B cell (primary cell): ENCODE measurements at regions not wholly inside any gene's neighbourhood (a gene's known extent, or its start where the extent isn't known, plus 50 kb on each side); places are given as distances from the start of the nearest gene placed in this dataset.

Source experiments
- ATAC-seq: fragments of 200-7000 bp; cut with Tn5 transposase; one replicate; pipeline ENCODE4 v1.10.0; 2021; ENCODE audit warnings: low read depth, mild to moderate bottlenecking, moderate number of reproducible peaks, moderate library complexity
- CTCF ChIA-PET: fragments of 350-600 bp; sonication (Branson Sonifier 250); formaldehyde crosslinking; loops from one replicate; lab custom pipeline; 2021; ENCODE audit warnings: antibody characterized with exemption, inconsistent platforms; lab: Charles Lee
- POLR2A ChIA-PET: fragments of 350-600 bp; sonication (Branson Sonifier 250); formaldehyde crosslinking; loops from one replicate; lab custom pipeline; 2021; ENCODE audit warnings: antibody characterized with exemption; lab: Charles Lee
- DNase-seq: peaks from one replicate; pipeline ENCODE4 v3.0.0; 2013
- H2AFZ ChIP-seq: 2 replicates; pipeline ENCODE4 v1.6.1; 2012; ENCODE audit warnings: mild to moderate bottlenecking, low read depth, low read length; ENCODE audit not compliant: insufficient read depth, poor library complexity, severe bottlenecking
- H3K27ac ChIP-seq, 2 donors: 1 replicate in 1 of 2; 2 replicates in 1 of 2; pipeline ENCODE4 v1.5.1; 2012 to 2013; ENCODE audit warnings: low read length in 2 of 2, mild to moderate bottlenecking in 2 of 2, moderate library complexity in 1 of 2
- H3K27me3 ChIP-seq, 4 experiments: fragments of 200-600 bp in 1 of 4; sonication (generic) in 1 of 4; replicated peaks in 1 of 4; 1 replicate in 2 of 4; 2 replicates in 2 of 4; pipeline versions ENCODE4 v1.6.1 to v1.7.0; 2013 to 2016; ENCODE audit warnings: low read length in 3 of 4, mild to moderate bottlenecking in 2 of 4, mixed read lengths in 1 of 4, moderate library complexity in 1 of 4; ENCODE audit not compliant: insufficient read depth in 4 of 4, control insufficient read depth in 3 of 4; ENCODE audit errors: control extremely low read depth in 1 of 4
- H3K36me3 ChIP-seq, 2 experiments: replicated peaks in 1 of 2; 1 replicate in 1 of 2; 2 replicates in 1 of 2; pipeline versions ENCODE4 v1.6.1 to v1.7.1; 2013; ENCODE audit warnings: low read length in 1 of 2; ENCODE audit not compliant: insufficient read depth in 2 of 2, control insufficient read depth in 1 of 2; ENCODE audit errors: control extremely low read depth in 1 of 2, extremely low read depth in 1 of 2
- H3K4me1 ChIP-seq, 2 donors: fragments of 200-600 bp in 1 of 2; sonication (generic) in 1 of 2; 1 replicate in 1 of 2; 2 replicates in 1 of 2; pipeline versions ENCODE4 v1.5.1 to v1.6.1; 2013 to 2017; ENCODE audit warnings: low read length in 2 of 2; ENCODE audit not compliant: control insufficient read depth in 2 of 2, insufficient read depth in 2 of 2
- H3K4me2 ChIP-seq: replicated peaks from 2 replicates; pipeline ENCODE3; 2012; ENCODE audit warnings: mild to moderate bottlenecking, low read depth, low read length; ENCODE audit not compliant: poor library complexity, severe bottlenecking
- H3K4me3 ChIP-seq, 5 experiments: fragments of 200-600 bp in 1 of 5; sonication (generic) in 1 of 5; 1 replicate in 3 of 5; 2 replicates in 2 of 5; pipeline versions ENCODE4 v1.5.1 to v1.7.0; 2011 to 2016; ENCODE audit warnings: low read length in 4 of 5, mild to moderate bottlenecking in 4 of 5, low read depth in 2 of 5, control low read depth in 1 of 5, moderate library complexity in 1 of 5; ENCODE audit not compliant: insufficient read depth in 1 of 5; ENCODE audit errors: control extremely low read depth in 1 of 5, extremely low read depth in 1 of 5
- H3K79me2 ChIP-seq: fragments of 200-600 bp; sonication (generic); one replicate; pipeline ENCODE4 v1.6.0; 2016; ENCODE audit warnings: low read length; ENCODE audit not compliant: control insufficient read depth, insufficient read depth
- H3K9ac ChIP-seq: fragments of 200-600 bp; sonication (generic); 2 replicates; pipeline ENCODE4 v1.6.1; 2017; ENCODE audit warnings: mild to moderate bottlenecking, low read length, moderate library complexity
- H3K9me3 ChIP-seq, 3 donors: one replicate each; pipeline versions ENCODE4 v1.6.1 to v1.7.1; 2013; ENCODE audit warnings: low read length in 2 of 3; ENCODE audit not compliant: control insufficient read depth in 2 of 3, insufficient read depth in 1 of 3; ENCODE audit errors: control extremely low read depth in 1 of 3
- H4K20me1 ChIP-seq: 2 replicates; pipeline ENCODE4 v1.6.0; 2012; ENCODE audit warnings: mild to moderate bottlenecking, low read length; ENCODE audit not compliant: insufficient read depth, control insufficient read depth, poor library complexity, severe bottlenecking
- H3K27ac Mint-ChIP-seq: one replicate; pipeline ENCODE4 v1.8.0; 2021; ENCODE audit warnings: mixed read lengths
- H3K27me3 Mint-ChIP-seq: one replicate; pipeline ENCODE4 v1.8.0; 2021; ENCODE audit warnings: mixed read lengths
- H3K4me1 Mint-ChIP-seq: one replicate; pipeline ENCODE4 v1.8.0; 2021; ENCODE audit warnings: mixed read lengths
- H3K4me3 Mint-ChIP-seq: one replicate; pipeline ENCODE4 v1.8.0; 2021; ENCODE audit warnings: mixed read lengths
- H3K9me3 Mint-ChIP-seq: one replicate; pipeline ENCODE4 v1.8.0; 2022; ENCODE audit warnings: mixed read lengths; ENCODE audit not compliant: insufficient read depth
- CTCF ChIP-seq: fragments of 200-600 bp; IDR thresholded peaks from one replicate; pipeline ENCODE4 v1.8.0; 2022; ENCODE audit warnings: antibody characterized with exemption, mild to moderate bottlenecking
- EZH2 ChIP-seq: IDR thresholded peaks from 2 replicates; pipeline ENCODE4 v1.6.1; 2012; ENCODE audit warnings: borderline replicate concordance, low read depth, mild to moderate bottlenecking, moderate library complexity, low read length; ENCODE audit not compliant: insufficient read depth, poor library complexity, severe bottlenecking
- WGBS: methylation state at CpG from one replicate; pipeline ENCODE4 v1.1.5; 2013; ENCODE audit warnings: missing lambda C conversion rate; ENCODE audit not compliant: insufficient coverage; 5-methylcytosine and 5-hydroxymethylcytosine counted together
- intact Hi-C: fragments of 100-400 bp; cut with micrococcal nuclease; formaldehyde crosslinking; loops from one replicate; pipeline ENCODE4 v1.10.0; 2022

DNA sequence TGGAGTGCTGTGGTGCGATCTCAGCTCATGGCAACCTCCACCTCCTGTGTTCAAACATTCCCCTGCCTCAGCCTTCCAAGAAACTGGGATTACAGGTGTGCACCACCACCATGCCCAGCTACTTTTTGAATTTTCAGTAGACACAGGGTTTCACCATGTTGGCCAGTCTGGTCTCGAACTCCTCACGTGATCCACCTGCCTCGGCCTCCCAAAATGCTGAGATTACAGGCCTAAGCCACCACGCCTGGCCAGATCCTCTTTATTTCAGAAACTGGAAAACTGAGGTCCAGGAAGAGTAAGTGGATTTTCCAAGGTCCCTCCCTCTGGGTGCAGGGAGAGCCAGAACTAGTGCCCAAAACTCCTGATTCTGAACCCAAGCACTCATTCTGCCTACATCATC is 413.1 kb upstream of the AUTS2 start:
- Histone ChIP-seq H3K9me3 (peaks cover 0 to 31% (median 1%) of the 10 kb centered on the region in 3 donors), H3K4me2 (no peak overlapping the region), H3K4me1 (peaks cover 40 to 43% of the 10 kb centered on the region in 2 donors), H4K20me1 (no peaks in the 10 kb centered on the region), H3K4me3 (no peak overlapping the region), H3K9ac (no peak overlapping the region), H2AFZ (no peak overlapping the region), H3K27ac (no peak overlapping the region), H3K36me3 (no peaks in the 10 kb centered on the region), H3K27me3 (no peaks in the 10 kb centered on the region), H3K79me2 (no peaks in the 10 kb centered on the region)
- no peak overlapping the region for H3K4me3 Mint-ChIP-seq
- POLR2A ChIA-PET, result no interaction called here
- DNase-seq, result no peak
- ATAC-seq, result no peak
- intact Hi-C loops, result no loop called here
- CTCF ChIA-PET, result no interaction called here
- H3K27me3 Mint-ChIP-seq, result no peaks in the 10 kb centered on the region
- TF ChIP-seq EZH2, result no peak
- no peak for TF ChIP-seq CTCF
- no peak overlapping the region for H3K27ac Mint-ChIP-seq
- WGBS, result 98% methylated on average over 5 of the region's 5 CpGs
- H3K9me3 Mint-ChIP-seq, result peaks cover 2% of the 10 kb centered on the region
- H3K4me1 Mint-ChIP-seq, result peaks cover 38% of the 10 kb centered on the region

GRCh38 chr7:69186974-69187373 is 411.3 kb upstream of the AUTS2 start:
- Mint-ChIP-seq H3K4me1 (peaks cover 36% of the 10 kb centered on the region), H3K9me3 (peaks cover 2% of the 10 kb centered on the region), H3K4me3 (no peak overlapping the region), H3K27me3 (no peaks in the 10 kb centered on the region), H3K27ac (no peak overlapping the region)
- ATAC-seq (no peak), DNase-seq (no peak)
- H3K27me3 ChIP-seq, result no peaks in the 10 kb centered on the region
- H3K4me2 ChIP-seq, result no peak overlapping the region
- H3K79me2 ChIP-seq, result no peaks in the 10 kb centered on the region
- TF ChIP-seq EZH2 (no peak), CTCF (no peak)
- ChIA-PET POLR2A (no interaction called here), CTCF (no interaction called here)
- intact Hi-C loops, result no loop called here
- H3K9me3 ChIP-seq, result peaks cover 0 to 17% (median 0%) of the 10 kb centered on the region in 3 donors
- no CpG with 5 or more reads among the region's 5 CpGs for WGBS
- H3K9ac ChIP-seq, result no peak overlapping the region
- no peak overlapping the region for H3K4me3 ChIP-seq
- no peaks in the 10 kb centered on the region for H4K20me1 ChIP-seq
- no peak overlapping the region for H3K27ac ChIP-seq
- no peaks in the 10 kb centered on the region for H3K36me3 ChIP-seq
- peaks cover 28 to 36% of the 10 kb centered on the region in 2 donors for H3K4me1 ChIP-seq
- H2AFZ ChIP-seq, result no peak overlapping the region
